SIG-M5 treated with dmso at 0.1 percent for 504 hours (cell line): ENCODE measurements at regions not wholly inside any gene's neighbourhood (a gene's known extent, or its start where the extent isn't known, plus 50 kb on each side); places are given as distances from the start of the nearest gene placed in this dataset.

Experiments
- DNase-seq: peaks from one replicate; lab custom pipeline; 2025; ENCODE audit not compliant: unreplicated experiment; lab: John Stamatoyannopoulos, UW

DNA sequence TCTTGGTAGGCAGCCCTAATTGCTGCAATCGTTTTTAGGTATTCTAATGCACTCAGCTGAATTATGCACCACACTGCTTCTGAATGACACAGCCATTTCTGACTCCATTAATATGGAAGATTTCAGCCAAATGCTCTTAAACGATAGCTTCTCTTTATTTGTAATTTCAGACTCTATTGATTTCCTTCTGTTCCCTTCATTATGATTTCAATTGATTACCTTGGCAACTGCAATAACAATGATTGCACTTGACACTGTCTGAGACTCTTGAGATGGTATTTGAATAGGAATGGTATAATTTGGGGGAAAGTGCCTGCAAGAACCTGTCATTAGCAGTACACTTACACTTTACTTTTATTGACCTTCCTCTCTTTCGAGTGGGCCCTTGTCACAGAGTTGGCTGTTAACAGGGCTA, 296.1 kb upstream of the DMAC1 start:
- no peak for DNase-seq

GRCh38 chr9:8088477-8088876, 288.9 kb upstream of the DMAC1 start:
- no peak for DNase-seq

GRCh38 chr9:8085986-8086385, 286.4 kb upstream of the DMAC1 start:
- no peak for DNase-seq

- no peak for DNase-seq
Measured at GRCh38 chr9:8078641-8079140, 279.1 kb upstream of the DMAC1 start.

GRCh38 chr9:8074713-8075286, 275.2 kb upstream of the DMAC1 start:
- no peak for DNase-seq

GRCh38 chr9:8071445-8071798, 271.8 kb upstream of the DMAC1 start:
- DNase-seq: no peak

GRCh38 chr9:8070779-8071444, 271.3 kb upstream of the DMAC1 start:
- DNase-seq: no peak

GRCh38 chr9:8062459-8062858, 262.9 kb upstream of the DMAC1 start:
- no peak for DNase-seq

- DNase-seq: no peak
Measured at GRCh38 chr9:8053501-8053900, 253.9 kb upstream of the DMAC1 start.

DNA sequence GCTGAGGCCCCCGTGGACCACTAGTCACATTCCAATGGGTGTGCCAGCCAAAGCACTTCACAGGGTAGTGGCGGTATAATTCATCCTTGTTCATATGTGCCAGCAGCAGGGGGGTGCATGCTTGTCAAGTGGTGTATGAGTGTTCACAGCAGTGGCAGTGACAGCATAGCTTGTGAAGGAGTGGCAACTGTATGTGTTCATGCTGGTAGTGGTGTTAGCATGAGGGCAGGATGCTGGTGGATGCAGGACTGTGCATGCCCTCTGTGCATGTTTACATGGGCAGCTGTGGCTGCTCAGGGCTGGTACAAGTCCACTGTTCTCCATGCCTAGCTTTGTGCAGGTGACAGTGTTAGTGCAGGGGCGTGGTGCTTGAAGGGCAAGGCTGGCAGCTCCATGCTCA, 253.4 kb upstream of the DMAC1 start:
- DNase-seq: no peak

- no peak for DNase-seq
Measured at GRCh38 chr9:8037745-8038144, 238.2 kb upstream of the DMAC1 start.

GRCh38 chr9:8036914-8037524, 237.4 kb upstream of the DMAC1 start:
- DNase-seq: no peak

DNA sequence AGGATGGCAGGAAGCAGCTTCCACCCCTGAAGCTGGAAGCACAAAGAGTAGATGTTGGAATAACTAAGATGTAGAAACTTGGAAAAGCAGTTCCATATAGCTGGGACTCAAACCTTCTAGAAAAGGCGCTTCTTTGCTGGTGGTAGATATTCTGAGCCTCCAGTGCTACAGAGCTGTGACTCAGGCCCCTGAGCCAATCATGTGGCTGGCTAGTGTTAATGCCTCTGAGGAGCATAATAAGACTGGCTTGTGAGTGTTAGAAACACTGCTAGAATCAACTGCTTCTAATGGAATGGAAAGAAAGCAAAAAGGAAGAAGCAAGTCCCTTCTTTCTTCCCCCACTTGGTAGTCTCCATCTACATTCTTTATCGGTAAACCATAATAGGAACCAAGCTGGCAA, 234.2 kb upstream of the DMAC1 start:
- no peak for DNase-seq

GRCh38 chr9:8030095-8030494, 230.5 kb upstream of the DMAC1 start:
- no peak for DNase-seq

DNA sequence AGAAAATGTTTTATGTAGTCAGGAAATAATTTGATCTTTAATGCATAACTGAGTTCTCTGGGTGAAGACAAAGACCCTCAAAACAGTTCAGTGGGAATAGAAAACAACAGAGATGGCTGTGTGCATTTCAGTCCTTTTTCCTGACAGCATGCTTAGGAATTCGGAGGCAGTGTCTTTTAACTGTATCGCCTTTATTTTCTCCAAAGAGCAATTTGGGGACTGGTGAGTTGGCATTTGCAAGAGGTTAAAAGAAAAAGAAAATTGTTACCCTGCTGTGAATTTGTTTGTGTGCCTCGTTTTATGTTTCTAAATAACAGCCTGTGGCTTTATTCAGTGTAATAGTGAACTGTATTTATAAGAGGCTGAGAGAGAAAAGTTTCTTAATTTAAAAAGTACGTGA, 227.8 kb upstream of the DMAC1 start:
- DNase-seq: no peak

DNA sequence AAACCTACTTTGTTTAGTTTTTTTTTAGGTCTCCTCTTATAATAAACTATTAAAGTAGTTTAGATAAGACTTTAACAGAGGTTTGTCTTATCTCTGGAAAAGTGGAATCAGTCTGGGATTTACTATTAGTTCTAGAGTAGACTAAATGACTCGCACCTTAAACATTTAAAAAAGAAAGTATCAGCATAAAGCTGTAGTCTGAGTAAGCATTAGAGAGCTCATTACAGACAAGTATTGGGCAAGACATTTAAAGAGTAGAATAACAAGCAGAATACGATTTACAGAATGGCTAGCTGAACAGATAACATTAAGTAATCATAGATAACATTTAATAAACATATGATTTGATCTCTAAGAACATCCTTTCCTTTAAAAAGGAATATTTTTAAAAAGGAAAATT, 226.0 kb upstream of the DMAC1 start:
- DNase-seq: no peak

DNA sequence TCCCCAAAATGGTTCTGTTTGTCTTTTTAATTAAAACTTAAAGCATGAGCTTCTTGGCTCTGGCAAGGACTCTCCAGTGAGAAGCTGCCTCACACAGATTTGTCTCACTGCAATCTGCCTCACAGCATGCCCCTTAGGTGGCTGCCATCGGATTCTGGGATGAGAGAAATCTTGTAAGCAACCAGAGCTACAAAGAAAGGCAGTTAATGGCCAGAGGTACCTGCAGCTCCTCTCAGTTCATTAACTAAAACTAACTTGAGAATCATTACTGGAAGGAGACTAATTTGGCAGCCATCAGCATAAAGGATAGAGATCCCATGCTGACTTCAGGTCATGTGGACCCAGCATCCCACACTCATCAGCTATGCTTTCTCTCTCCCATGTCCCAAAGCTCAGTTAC, 220.6 kb upstream of the DMAC1 start:
- DNase-seq: no peak

DNA sequence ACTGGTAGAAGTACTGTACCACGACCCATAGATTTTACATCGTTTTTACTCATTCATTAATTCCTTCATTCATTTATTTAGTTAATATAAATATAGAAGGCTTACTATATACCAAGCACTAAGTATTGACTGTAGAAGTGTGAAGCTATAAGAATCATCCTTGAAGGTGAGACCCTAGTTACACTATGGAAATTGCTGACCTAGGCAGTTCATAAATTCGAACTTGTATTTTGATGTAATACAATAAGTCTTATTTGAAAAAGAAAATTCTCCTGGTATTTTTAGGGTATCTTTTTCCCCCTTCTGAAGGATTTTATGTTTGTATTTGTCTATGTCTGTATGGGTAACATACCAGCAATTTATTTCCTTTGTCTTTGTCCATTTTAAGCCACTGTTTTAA, 220.1 kb upstream of the DMAC1 start:
- no peak for DNase-seq

GRCh38 chr9:8014997-8015682, 215.6 kb upstream of the DMAC1 start:
- no peak for DNase-seq

DNA sequence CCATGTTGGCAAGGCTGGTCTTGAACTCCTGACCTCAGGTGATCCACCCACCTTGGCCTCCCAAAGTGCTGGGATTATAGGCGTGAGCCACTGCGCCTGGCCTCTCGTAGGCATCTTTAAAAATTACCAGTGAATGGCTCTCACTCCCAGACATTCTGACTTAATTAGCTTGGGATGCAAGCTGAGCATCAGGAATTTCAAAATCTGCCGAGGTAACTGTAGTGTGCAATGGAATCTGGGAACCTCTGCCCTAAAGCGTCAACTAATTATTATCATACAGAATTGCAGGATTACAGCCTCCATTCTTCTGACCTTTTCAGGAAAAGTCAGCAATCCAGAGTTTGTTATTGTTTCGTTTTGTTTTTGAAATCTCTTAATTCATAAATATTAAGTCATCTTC, 213.4 kb upstream of the DMAC1 start:
- DNase-seq: no peak

DNA sequence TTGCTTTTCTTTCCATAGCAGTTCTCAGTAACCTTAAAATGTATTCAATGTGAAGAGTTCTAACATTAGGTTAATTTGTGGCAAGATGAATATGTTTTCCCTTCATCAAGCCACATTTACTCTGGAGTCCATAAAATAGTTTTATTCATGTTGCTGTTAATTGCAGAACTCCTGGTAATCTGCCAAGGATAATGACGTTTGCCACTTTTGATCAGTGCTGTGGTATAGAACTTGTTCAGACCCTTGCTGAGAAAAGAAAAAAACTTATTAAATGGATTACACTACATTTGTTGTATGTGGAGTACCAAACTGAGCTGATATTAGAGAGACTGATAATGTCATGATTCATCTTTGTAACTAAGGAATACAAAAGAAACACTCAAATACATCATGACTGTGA, 212.4 kb upstream of the DMAC1 start:
- no peak for DNase-seq

DNA sequence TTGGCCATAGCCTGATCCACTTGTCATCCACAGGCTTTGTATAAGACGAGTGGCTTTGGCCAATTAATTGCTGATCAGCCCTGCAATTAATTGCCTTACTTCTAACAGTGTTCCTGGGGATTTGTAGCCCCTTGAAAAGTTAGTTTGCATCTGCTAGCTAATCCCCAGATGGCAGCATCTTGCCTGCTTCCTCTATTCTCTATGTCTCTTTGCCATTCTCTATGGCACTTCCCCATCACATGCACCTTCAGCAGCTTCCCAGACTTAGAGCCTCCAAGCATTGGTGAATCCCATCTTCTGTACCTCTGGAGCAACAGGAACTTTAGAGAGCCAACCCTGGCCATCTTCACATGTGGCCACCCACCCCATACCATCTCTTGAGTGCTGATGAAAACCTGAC, 197.0 kb upstream of the DMAC1 start:
- no peak for DNase-seq
